HG02840 (cell line): ENCODE measurements at regions not wholly inside any gene's neighbourhood (a gene's known extent, or its start where the extent isn't known, plus 50 kb on each side); places are given as distances from the start of the nearest gene placed in this dataset.
"Not testable (repeated sequence)": the region's sequence is repeated elsewhere in the genome, so short reads cannot be mapped to it uniquely, and the experiment has no call there.

Experiments
- ATAC-seq: cut with Tn5 transposase; IDR thresholded peaks from one replicate; pipeline ENCODE4 v1.9.1; 2021; ENCODE audit warnings: mild to moderate bottlenecking, moderate library complexity, moderate number of reproducible peaks; ENCODE audit not compliant: unreplicated experiment, low FRiP score

DNA sequence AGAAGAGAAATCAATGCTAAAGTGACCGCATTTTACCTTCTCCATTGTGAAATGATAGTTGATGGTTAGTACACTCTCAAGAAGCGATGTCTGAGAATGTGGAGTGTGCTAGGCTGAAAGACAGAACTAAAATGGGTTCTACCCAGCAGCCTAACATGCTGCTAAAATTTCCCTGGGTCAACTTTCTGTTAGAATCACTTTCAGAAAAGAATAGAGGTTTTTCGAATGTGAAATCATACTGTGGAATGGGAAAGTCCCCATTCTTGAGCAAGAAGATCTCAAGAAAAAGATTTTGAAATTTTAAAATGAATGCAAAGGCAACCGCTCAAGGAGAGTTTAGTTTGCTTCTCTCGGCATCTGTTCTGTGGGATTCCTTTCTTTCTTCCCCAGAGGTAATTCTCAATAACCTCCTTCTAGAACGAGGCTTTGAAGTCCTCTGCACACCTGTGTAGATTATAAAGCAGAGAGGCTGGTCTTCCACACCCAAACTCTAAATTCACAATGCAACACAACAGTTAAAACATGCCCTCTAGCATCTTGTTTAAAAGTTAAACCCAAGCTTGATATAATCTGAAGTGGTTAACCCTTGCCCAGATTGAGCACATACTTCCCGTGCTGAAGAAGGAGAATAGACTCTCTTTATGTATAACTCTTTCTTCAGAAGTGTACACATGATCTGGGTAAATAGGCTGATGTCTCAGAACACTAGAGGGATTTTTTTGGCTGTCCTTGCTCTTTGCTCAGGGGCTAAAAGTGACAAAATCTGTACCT lies 208.7 kb upstream of the KLF3 start:
- ATAC-seq = peak; percentile 66

DNA sequence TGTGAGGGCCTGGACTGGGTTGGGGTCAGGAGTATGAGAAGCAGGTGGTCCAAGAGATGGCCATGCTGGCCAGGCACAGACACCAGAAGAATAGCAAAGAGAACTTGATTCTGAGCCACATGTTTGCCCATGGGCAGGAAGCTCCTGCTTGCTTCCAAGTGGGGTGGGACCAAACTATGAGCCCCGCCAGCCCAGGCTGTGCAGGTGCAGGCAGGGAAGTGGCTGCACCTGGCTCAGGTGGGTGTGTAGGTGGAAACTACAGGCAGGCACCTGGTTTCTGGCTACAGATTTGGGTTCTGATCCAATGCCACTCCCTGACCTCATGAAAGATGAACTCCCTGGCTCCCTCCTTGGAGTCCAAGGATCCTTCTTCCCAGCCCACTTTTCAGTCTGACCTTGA lies 207.9 kb upstream of the KLF3 start:
- no peak for ATAC-seq

DNA sequence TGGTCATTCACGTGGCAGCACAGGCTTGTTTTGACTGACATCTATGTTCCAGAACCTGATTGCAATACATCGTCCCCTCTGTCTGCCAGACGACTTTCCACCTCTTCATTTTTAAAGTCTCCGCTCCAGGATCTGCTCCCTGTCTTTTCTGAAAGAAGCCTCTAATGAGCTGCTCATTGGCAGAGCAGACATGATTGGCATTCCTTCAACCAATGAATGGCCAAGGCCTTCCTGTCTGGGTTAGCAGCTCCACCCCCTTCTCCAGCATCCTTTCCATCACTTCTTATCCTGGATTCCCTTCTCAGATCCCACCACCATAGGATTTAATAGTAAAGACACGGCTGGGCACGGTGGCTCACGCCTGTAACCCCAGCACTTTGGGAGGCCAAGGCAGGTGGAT lies 202.7 kb upstream of the KLF3 start:
- no peak for ATAC-seq

DNA sequence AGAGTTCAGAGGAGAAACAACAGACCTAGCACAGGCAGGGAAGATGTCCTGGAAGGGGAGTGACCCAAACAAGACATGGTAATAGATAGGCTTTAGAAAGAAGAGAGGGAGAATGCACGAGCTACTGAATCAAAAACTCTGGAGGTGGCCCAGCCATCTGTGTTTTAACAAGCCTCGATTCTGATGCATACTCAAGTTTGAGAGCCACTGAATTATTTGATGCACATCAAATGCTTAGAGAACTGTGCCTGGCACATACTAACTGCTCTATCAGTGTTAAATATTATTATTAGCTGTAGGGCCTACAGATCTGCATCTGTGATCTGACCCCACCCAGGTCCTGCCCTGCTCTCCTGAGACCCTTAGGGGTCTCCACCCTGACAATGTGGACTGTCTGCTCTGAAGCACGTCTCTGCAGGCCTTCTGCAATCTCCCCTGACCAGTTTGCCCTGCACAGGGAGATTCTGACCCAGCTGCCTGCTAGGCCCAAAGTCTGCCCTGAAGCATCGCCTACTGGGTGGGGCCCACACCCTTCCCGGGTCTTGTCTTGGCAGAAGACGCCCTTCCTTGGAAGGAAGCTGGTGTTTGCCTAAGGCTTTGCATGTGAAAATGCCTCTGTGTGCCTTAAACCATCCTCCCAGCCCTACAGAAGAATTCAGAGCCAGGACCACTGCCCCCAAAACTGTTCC lies 201.5 kb upstream of the KLF3 start:
- ATAC-seq = no peak

DNA sequence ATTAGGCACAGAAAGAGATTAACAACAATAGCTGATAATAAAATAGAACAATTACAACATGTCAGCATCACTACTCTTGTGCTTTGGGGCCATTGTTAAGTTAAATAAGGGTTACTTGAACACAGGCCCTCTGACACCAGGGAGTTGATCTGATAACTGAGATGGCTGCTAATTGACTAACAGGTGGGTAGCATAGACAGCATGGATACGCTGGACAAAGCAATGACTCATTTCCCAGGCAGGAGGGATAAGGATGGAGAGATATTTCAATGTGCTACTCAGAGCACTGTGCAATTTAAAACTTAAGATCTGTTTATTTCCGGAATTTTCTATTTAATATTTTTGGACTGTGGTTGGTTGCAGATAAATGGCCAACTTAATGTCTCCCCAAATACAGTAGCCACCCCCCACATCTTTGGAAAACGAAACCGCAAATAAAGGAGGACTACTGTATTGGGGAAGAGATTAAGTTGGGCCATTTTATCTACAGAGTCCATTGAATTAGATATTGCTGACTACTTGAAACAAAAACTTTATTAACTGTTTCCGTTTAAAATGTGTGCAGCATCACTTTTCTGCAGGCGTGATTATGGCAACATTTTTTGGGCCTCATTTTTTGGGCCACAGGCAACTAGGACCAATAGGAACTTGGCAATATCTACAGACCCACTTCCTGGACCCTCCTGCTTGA lies 200.6 kb upstream of the KLF3 start:
- no peak for ATAC-seq

DNA sequence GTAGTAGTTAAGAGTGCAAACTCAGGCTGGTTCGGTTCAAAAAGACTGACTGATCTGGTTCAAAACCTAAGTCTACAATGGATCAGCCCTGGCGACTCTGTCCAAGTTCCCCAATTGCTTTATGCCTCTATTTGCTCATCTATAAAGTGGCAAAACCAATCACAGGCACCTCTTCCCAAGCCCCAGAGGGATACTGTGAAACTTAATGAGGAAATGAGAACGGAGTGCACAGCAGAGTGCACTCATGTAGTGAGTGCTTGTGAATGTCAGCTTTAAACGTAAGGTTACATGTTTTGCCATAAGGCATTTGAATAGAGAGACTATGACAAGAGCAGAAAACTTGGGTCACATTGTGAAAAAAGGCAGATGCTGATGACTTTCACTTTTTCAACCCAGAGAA lies 199.7 kb upstream of the KLF3 start:
- no peak for ATAC-seq

DNA sequence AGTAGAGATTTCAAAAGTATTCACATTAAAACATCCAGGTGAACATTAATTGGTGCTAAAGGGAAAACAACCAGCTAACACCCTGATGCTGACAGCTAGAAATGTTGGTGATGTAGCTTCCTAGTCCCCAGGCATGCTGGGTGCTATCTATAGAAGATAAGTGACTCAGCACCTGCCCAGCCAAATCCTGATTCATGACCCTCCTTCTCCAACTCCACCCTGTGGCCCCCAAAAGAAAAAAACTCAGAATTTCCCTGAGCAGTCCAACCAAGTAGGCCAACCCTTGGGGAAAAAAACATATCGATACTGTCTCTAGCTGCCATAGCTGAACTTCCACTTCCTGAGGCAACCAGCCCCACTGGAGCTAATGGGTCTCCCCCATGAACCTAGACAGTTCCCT lies 197.6 kb upstream of the KLF3 start:
- ATAC-seq = no peak

DNA sequence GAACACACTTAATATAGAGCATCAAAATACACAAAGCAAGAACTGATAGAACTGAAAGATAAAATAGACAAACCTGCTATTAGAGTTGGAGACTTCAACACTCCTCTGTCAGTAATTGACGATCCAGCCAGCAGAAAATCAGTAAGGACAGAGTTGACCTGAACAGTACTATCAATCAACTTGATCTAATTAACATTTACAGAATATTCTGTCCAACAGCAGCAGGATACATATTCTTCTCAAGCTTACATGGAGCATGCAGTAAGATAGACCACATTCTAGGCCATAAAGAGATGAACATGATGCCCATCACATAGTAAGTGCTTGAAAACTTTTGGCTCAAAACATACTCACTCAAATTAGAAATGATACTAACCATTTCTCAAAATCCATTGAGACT lies 196.7 kb upstream of the KLF3 start:
- ATAC-seq = no peak

DNA sequence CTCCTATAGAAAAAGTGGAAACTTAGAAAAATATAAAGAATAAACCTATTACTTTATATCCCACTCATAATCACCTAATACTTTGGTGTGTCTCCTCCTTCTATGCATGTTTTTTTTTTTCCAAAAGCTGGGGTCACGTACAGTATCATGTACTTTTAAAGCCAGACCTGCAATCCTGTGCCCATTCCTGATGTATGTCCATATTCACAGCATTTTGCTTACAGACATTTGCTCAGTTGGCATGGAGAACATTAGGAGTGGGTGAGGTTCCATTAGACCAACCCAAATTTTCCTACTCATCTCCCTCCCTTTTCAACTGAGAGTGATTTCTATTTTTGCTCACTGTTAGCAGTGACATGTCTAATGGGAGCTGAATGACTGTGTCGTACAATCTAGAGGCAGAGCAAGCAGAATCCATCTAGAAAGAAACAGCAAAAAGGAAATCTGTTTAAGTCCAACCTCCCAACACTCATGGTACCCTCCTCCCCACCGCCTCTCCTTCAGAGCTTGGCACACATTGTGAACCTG lies 195.6 kb upstream of the KLF3 start:
- no peak for ATAC-seq

DNA sequence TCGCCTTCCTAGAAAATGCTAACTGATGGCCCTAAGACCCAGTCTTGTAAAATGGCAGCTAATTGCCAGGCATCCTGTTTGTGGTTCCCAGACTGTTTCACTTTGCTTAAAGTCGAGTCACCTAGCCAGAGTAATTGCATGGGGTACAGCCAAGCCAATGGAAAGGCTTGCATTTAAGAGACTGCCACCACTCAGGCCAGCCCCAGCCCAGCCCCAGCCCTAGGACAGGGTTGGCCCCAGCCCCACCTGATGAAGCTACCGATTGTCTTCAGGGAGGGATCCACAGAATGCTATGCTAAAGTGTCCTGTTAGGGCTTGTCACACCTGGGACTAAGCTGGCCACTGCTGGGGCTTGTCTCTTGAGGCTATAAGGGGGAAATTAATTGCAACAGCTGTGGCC lies 194.6 kb upstream of the KLF3 start:
- no peak for ATAC-seq

DNA sequence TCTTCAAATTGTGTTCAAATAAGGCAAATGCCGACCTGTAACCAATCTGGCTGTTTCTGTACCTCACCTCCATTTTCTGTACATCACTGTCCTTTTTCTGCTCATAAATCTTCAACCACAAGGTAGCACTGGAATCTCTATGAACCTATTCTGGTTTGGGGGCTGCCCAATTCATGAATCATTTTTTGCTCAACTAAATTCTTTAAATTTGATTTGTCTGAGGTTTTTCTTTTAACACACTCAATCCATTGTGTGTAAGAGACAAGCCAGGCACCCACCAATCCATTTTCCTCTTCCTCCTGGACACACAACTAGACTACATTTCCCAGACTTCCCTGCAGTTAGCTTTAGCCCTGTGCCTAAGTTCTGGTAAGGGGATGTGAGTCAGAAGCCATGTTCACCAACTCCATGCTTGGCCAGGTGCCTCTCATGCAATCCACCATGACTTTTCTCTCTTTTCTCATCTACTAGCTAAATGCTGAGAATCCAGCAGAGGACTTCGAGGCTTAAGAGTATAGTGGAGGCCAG lies 193.2 kb upstream of the KLF3 start:
- ATAC-seq = no peak

DNA sequence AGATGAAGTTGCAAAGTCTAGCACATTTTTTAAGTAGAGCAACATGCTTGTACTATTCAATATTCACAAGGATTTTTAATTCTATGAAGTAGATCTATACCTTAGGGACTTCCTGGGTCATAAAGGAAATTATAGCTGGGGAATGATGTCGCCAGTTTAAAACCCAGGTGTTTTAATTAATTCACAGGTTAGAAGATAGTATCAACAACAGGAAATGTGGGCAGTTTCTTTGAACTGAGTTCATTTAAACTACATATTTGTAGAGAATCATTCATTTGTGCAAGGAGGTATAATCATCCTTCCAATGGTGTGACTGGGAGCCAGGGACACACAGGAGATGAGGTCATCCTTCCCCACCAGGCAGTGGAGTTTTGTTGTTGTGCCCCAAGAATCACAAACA lies 181.3 kb upstream of the KLF3 start:
- no peak for ATAC-seq

DNA sequence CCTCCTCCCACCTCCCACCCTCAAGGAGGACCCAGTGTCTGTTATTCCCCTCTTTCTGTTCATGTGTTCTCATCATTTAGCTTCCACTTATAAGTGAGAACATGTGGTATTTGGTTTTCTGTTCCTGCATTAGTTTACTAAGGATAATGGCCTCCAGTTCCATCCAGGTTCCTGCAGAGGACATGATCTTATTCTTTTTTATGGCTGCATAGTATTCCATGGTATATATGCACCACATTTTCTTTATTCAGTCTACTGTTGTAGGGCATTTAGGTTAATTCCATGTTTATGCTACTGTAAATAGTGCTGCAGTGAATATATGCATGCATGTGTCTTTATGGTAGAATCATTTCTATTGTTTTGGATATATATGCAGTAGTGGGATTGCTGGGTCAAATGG lies 180.4 kb upstream of the KLF3 start:
- not testable (repeated sequence) for ATAC-seq

DNA sequence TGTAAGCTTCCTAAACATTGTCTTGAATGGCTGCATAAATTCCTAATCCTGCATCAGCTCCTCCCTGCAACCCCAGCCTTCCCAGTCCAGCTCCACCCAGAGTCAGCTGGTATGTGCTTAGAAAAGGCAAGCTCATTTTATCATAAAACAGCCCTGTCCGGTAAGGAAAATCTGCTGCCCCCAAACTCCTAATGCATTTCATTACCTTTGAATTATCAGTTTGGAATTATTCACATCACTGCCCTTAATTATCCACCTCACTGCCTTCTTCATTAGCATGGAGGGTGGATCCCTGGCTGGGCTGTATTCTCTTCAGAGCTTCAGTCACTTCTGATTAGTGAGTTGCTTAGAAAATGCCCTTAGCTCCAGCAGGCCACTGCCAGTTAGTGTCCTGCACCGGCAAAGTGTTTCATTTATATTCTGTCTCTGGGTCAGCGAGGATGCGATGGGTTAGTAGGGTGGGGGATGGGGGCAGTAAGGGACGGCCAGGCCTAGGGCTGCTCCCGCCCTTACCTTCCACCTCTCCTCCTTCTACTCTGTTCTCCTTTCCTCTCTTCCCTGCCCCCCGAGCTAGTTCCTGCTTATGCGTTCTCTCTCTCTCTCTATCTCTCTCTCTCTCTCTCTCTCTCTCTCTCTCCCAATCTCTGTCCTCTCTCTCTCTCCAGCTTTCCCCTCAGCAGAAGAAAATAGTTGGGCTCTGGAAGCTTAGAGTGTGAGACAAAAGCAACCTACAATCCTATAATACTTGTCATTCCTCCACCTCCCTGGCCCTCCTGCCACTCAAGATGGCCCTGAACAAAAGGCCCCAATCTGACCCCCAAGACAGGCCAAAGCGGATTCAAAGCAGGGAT lies 174.8 kb upstream of the KLF3 start:
- ATAC-seq = no peak

DNA sequence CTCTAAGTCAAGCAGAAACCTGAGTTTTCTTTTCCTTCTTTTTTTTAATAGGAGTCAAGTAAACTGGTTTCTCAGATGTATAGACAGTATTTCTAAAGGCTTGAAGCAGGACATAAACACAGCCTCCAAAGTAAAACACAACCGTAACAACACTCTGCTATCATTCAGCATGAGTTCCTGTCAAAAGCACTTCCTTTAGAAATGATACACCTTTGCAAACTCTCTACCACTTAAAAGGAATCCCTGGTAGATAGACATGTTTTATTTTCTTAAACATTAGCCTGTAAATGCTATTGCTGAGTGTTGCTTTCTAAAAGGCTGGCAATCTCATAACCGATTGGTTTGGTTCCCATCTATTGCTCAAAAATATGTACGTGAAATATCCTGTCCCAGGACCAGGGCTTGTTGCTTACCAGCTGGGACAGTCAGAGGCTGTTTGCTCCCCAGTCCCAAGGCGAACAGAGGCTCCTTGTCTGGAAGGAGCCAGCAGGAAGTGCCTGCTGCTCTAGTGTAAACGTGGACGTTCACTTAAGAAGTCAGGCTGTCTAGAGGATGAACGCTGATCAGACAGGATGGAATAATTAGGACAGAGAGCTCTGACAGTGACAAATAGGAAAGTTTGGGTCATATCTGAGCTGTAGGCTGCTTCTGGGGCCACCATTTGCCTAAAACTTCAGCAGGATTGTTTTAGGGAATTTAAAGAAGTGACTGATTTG lies 173.9 kb upstream of the KLF3 start:
- no peak for ATAC-seq

DNA sequence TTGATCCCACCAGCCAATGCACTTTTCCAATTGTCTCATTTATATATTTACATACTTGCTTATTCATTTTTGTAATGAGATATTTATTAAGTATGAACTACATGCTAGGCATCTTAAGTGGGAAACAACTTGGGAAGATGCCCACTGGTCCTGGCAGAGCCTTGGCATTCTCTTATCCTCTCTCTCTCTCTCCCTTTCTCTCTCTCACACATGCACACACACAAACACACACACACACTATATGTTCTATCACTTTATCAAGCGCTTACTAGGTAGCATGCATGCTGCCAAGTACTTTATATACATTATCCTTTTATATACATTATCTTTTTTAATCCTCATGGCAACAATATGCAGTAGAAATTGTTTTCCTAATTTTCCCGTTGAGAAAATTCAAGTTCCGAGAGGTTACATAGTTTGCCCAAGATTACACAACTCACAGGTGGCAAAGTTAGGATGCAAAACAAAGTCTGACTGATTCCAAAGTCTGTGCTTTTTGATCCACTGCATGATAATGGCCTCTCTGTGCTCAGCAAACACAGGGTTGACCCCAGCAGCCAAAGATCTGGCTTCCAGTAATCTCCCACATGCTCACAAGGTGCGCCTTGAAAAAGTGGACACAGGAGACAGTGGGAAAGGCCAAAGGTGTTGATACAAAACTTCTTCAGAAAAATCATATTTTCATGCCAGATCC lies 173.1 kb upstream of the KLF3 start:
- no peak for ATAC-seq

DNA sequence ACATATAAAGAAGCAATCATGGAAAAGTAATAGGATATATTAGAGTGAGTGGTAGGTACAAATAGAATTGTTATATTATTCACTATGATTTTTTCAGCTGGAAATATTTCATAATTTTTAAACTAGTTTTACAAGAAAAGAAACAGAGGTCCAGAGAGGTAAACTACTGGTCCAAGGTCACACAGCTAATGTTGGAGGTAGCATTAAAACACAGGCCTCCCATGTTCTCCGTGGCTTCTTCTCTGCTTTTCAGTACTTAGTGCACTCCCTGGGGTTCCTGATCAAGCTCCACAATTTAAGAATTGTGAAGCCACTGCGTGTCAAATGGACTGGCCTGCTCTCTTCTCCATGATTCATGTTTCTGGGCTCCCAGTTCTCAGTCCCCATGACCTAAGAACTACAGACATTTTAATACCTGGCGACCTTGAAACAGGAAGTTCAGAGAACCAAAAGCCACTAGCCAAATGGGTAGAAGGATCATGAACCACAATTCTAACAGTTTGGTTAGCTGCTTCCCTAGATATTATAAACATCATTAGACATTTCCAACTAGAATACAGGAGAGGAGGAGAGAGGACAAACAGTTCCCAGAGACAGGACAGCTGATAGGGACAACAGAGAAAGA lies 172.0 kb upstream of the KLF3 start:
- no peak for ATAC-seq

DNA sequence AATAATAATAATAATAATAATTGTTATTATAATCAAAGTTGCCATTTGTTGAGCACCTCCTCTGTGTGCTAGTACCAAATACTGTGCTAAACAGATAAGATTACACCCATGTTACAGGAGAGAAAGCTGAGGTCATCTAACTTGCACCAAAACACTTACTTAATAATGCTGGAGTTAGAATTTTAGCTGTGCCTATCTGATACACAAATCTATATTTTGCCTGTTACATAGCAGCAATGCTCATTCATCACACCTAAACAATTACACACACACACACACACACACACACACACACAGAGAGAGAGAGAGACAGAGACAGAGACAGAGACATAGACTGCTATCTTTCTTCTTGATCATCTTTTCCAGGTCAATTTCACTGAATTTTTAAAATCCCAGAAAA lies 170.9 kb upstream of the KLF3 start:
- ATAC-seq = no peak

DNA sequence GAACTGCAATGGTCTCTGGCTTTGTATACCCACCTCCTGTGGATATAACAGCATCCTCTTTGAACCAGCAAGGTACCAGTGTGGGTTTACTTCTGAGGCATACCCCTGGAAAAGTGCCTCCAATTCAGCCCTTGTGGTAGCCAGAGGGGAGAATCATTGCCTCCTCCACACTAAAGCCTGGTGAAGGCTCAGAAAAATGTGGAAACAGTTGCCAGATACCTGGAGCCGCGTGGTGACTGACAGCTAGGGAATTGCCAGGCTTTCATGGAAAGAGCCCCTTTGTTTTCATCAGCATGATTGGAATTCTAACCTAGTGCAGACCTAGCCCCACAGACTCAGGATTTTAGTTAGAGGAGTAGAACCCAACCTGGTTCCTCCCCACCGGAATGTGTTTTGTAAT lies 168.6 kb upstream of the KLF3 start:
- no peak for ATAC-seq
